C1 segment of cervical spinal cord (tissue), 14 donors: ENCODE measurements at regions not wholly inside any gene's neighbourhood (a gene's known extent, or its start where the extent isn't known, plus 50 kb on each side); places are given as distances from the start of the nearest gene placed in this dataset.
"Not testable (repeated sequence)": the region's sequence is repeated elsewhere in the genome, so short reads cannot be mapped to it uniquely, and the experiment has no call there.

Experiments used
- DNase-seq, 14 donors: peaks; one replicate each; lab custom pipeline; 2025; lab: John Stamatoyannopoulos, UW

- no peak for DNase-seq
These were observed 169.4 kb upstream of the FANCL start for GRCh38 chr2:58410549-58410948.

GRCh38 chr2:58407487-58407886 is 166.4 kb upstream of the FANCL start:
- no peak for DNase-seq

GRCh38 chr2:58405341-58405740 is 164.2 kb upstream of the FANCL start:
- no peak for DNase-seq

- DNase-seq: no peak
These were observed 160.8 kb upstream of the FANCL start for GRCh38 chr2:58401936-58402335.

GRCh38 chr2:58398406-58398805 is 157.3 kb upstream of the FANCL start:
- no peak for DNase-seq

GRCh38 chr2:58387701-58388100 is 146.6 kb upstream of the FANCL start:
- no peak for DNase-seq

- DNase-seq: not testable (repeated sequence)
These were observed 145.8 kb upstream of the FANCL start for GRCh38 chr2:58386904-58387303.

- no peak for DNase-seq
These were observed 137.0 kb upstream of the FANCL start for GRCh38 chr2:58378152-58378551.

- DNase-seq: no peak
These were observed 136.1 kb upstream of the FANCL start for GRCh38 chr2:58377181-58377580.

GRCh38 chr2:58376592-58376991 is 135.5 kb upstream of the FANCL start:
- DNase-seq: no peak

GRCh38 chr2:58369594-58369993 is 128.5 kb upstream of the FANCL start:
- no peak for DNase-seq

GRCh38 chr2:58364098-58364497 is 123.0 kb upstream of the FANCL start:
- no peak for DNase-seq

- no peak for DNase-seq
These were observed 116.9 kb upstream of the FANCL start for GRCh38 chr2:58358026-58358425.

GRCh38 chr2:58357521-58357920 is 116.4 kb upstream of the FANCL start:
- DNase-seq: no peak

GRCh38 chr2:58354230-58354629 is 113.1 kb upstream of the FANCL start:
- DNase-seq: no peak

GRCh38 chr2:58350484-58350883 is 109.4 kb upstream of the FANCL start:
- no peak for DNase-seq

- DNase-seq: no peak
These were observed 106.7 kb upstream of the FANCL start for GRCh38 chr2:58347810-58348209.

GRCh38 chr2:58341047-58341446 is 99.9 kb upstream of the FANCL start:
- no peak for DNase-seq

GRCh38 chr2:58339548-58340243 is 98.6 kb upstream of the FANCL start:
- no peak for DNase-seq

GRCh38 chr2:58336416-58336815 is 95.3 kb upstream of the FANCL start:
- DNase-seq: no peak

GRCh38 chr2:58334414-58334813 is 93.3 kb upstream of the FANCL start:
- DNase-seq: no peak

- not testable (repeated sequence) for DNase-seq
These were observed 84.3 kb upstream of the FANCL start for GRCh38 chr2:58325296-58325895.

- no peak for DNase-seq
These were observed 78.4 kb upstream of the FANCL start for GRCh38 chr2:58319481-58319880.

GRCh38 chr2:58318949-58319348 is 77.8 kb upstream of the FANCL start:
- not testable (repeated sequence) for DNase-seq
